Nephron progenitor cell (in vitro differentiated cells): ENCODE measurements at regions not wholly inside any gene's neighbourhood (a gene's known extent, or its start where the extent isn't known, plus 50 kb on each side); places are given as distances from the start of the nearest gene placed in this dataset.

Experiments used
- DNase-seq: peaks from one replicate; pipeline ENCODE4 v3.0.0; 2021
- H3K27ac Mint-ChIP-seq: 2 replicates; pipeline ENCODE4 v1.8.0; 2021; ENCODE audit warnings: mild to moderate bottlenecking, moderate library complexity, mixed read lengths
- H3K27me3 Mint-ChIP-seq: 2 replicates; pipeline ENCODE4 v1.8.0; 2021; ENCODE audit warnings: mild to moderate bottlenecking, low read depth, mixed read lengths; ENCODE audit not compliant: poor library complexity
- H3K36me3 Mint-ChIP-seq: 2 replicates; pipeline ENCODE4 v1.8.0; 2021; ENCODE audit warnings: low read depth, mixed read lengths
- H3K4me1 Mint-ChIP-seq: 2 replicates; pipeline ENCODE4 v1.8.0; 2021; ENCODE audit warnings: mixed read lengths
- H3K4me3 Mint-ChIP-seq: 2 replicates; pipeline ENCODE4 v1.8.0; 2021; ENCODE audit warnings: mild to moderate bottlenecking, moderate library complexity, mixed read lengths
- H3K9me3 Mint-ChIP-seq: 2 replicates; pipeline ENCODE4 v1.8.0; 2021; ENCODE audit warnings: mild to moderate bottlenecking, moderate library complexity, mixed read lengths
- CTCF ChIP-seq: fragments of 200-600 bp; sonication (generic); IDR thresholded peaks from 2 replicates; pipeline ENCODE4 v1.5.0; 2021; ENCODE audit warnings: antibody characterized with exemption

- peaks cover 13% of the 10 kb centered on the region for H3K9me3 Mint-ChIP-seq
- H3K4me1 Mint-ChIP-seq = peaks cover 49% of the 10 kb centered on the region
- no peaks in the 10 kb centered on the region for H3K27me3 Mint-ChIP-seq
- no peak overlapping the region for H3K27ac Mint-ChIP-seq
- H3K36me3 Mint-ChIP-seq = no peaks in the 10 kb centered on the region
- no peak overlapping the region for H3K4me3 Mint-ChIP-seq
- TF ChIP-seq CTCF = no peak
- DNase-seq = no peak
Observed at GRCh38 chr7:25678215-25678614, 449.9 kb upstream of the NPVF start.

- H3K27ac Mint-ChIP-seq = no peak overlapping the region
- DNase-seq = no peak
- TF ChIP-seq CTCF = no peak
- no peaks in the 10 kb centered on the region for H3K36me3 Mint-ChIP-seq
- peaks cover 13% of the 10 kb centered on the region for H3K9me3 Mint-ChIP-seq
- H3K27me3 Mint-ChIP-seq = no peaks in the 10 kb centered on the region
- H3K4me3 Mint-ChIP-seq = no peak overlapping the region
- H3K4me1 Mint-ChIP-seq = peaks cover 48% of the 10 kb centered on the region
Observed at GRCh38 chr7:25680636-25681035, 452.4 kb upstream of the NPVF start.

- DNase-seq = no peak
- Mint-ChIP-seq H3K9me3 (peaks cover 13% of the 10 kb centered on the region), H3K36me3 (no peaks in the 10 kb centered on the region), H3K4me3 (no peak overlapping the region), H3K27me3 (peaks cover 3% of the 10 kb centered on the region), H3K27ac (no peak overlapping the region), H3K4me1 (peaks cover 58% of the 10 kb centered on the region)
- TF ChIP-seq CTCF = no peak
Observed at GRCh38 chr7:25684360-25684759, 456.1 kb upstream of the NPVF start.

- TF ChIP-seq CTCF = no peak
- Mint-ChIP-seq H3K27ac (peak overlapping the region; percentile 28), H3K36me3 (no peaks in the 10 kb centered on the region), H3K4me1 (peaks cover 65% of the 10 kb centered on the region), H3K4me3 (no peak overlapping the region), H3K9me3 (peaks cover 6% of the 10 kb centered on the region), H3K27me3 (peaks cover 3% of the 10 kb centered on the region)
- DNase-seq = no peak
Observed at GRCh38 chr7:25686493-25686892, 458.2 kb upstream of the NPVF start.

- Mint-ChIP-seq H3K4me3 (no peak overlapping the region), H3K36me3 (peaks cover 5% of the 10 kb centered on the region), H3K27me3 (peaks cover 4% of the 10 kb centered on the region), H3K9me3 (no peaks in the 10 kb centered on the region), H3K4me1 (peaks cover 61% of the 10 kb centered on the region), H3K27ac (peak overlapping the region; percentile 64)
- no peak for DNase-seq
- TF ChIP-seq CTCF = no peak
Observed at GRCh38 chr7:25694211-25694610, 457.8 kb upstream of the NFE2L3 start.

GRCh38 chr7:25694699-25695098 lies 457.3 kb upstream of the NFE2L3 start:
- Mint-ChIP-seq H3K4me3 (no peak overlapping the region), H3K36me3 (peaks cover 5% of the 10 kb centered on the region), H3K9me3 (no peaks in the 10 kb centered on the region), H3K4me1 (peaks cover 58% of the 10 kb centered on the region), H3K27me3 (peaks cover 4% of the 10 kb centered on the region), H3K27ac (peak overlapping the region; percentile 64)
- no peak for DNase-seq
- TF ChIP-seq CTCF = no peak
